OCI-LY1 (cell line): ENCODE measurements at regions not wholly inside any gene's neighbourhood (a gene's known extent, or its start where the extent isn't known, plus 50 kb on each side); places are given as distances from the start of the nearest gene placed in this dataset.
"Not testable (repeated sequence)": the region's sequence is repeated elsewhere in the genome, so short reads cannot be mapped to it uniquely, and the experiment has no call there.

ENCODE experiments used
- CTCF ChIP-seq: fragments of 200-600 bp; sonication (generic), shearing (Covaris generic); IDR thresholded peaks from 2 replicates; pipeline ENCODE4 v1.5.1; 2017; ENCODE audit warnings: mild to moderate bottlenecking, antibody characterized with exemption, low read length, moderate library complexity, mixed read lengths
- EZH2 ChIP-seq: fragments of 200-600 bp; sonication (generic), shearing (Covaris generic); IDR thresholded peaks from 2 replicates; pipeline ENCODE4 v1.8.0; 2017; ENCODE audit warnings: borderline replicate concordance, mixed run types, mild to moderate bottlenecking, antibody characterized with exemption, low read length, moderate library complexity, mixed read lengths

- TF ChIP-seq CTCF, EZH2: not testable (repeated sequence)
Measured at GRCh38 chr16:21512280-21513192, 86.8 kb upstream of the METTL9 start.
